GM12878 (cell line): ENCODE measurements at regions not wholly inside any gene's neighbourhood (a gene's known extent, or its start where the extent isn't known, plus 50 kb on each side); places are given as distances from the start of the nearest gene placed in this dataset.

Experiments
- ATAC-seq: fragments of 200-7000 bp; cut with Tn5 transposase; 3 replicates; pipeline ENCODE4 v1.9.1; 2020; ENCODE audit warnings: mild to moderate bottlenecking, moderate library complexity
- BruUV-seq: library from RNA; stranded (reverse); fragments of 400-500 nt; replicated peaks from 2 replicates; lab custom pipeline; 2021; lab: Mats Ljungman, UMichigan
- CTCF ChIA-PET: fragments of 300-600 bp; sonication (Branson Sonifier 250); formaldehyde crosslinking; extraction: SDS; loops from one replicate; lab custom pipeline; 2021; ENCODE audit warnings: inconsistent platforms; lab: Yijun Ruan, JAX
- POLR2A ChIA-PET: fragments of 350-600 bp; formaldehyde crosslinking; extraction: SDS; loops from one replicate; lab custom pipeline; 2021; ENCODE audit warnings: inconsistent platforms; lab: Charles Lee
- RAD21 ChIA-PET: fragments of 300-600 bp; sonication (Branson Sonifier 250); formaldehyde crosslinking; loops from one replicate; lab custom pipeline; 2023; ENCODE audit warnings: antibody characterized with exemption; ENCODE audit not compliant: unreplicated experiment; lab: Charles Lee
- SMC1A ChIA-PET: fragments of 300-600 bp; sonication (Branson Sonifier 250); formaldehyde crosslinking; loops from one replicate; lab custom pipeline; 2023; ENCODE audit not compliant: unreplicated experiment, uncharacterized antibody; lab: Charles Lee
- DNase-seq: peaks from one replicate; pipeline ENCODE4 v3.0.0-alpha.2; 2011; ENCODE audit warnings: low read depth, low spot score
- FAIRE-seq: peaks from 3 replicates; lab custom pipeline; 2011; peaks lifted over from hg19 to GRCh38; lab: Jason Lieb, UNC
- H2AFZ ChIP-seq: 2 replicates; pipeline ENCODE4 v1.6.0; 2011; ENCODE audit warnings: low read depth, low read length, control low read depth; ENCODE audit not compliant: control insufficient read depth
- H3K27ac ChIP-seq: 2 replicates; pipeline ENCODE4 v1.5.1; 2011; ENCODE audit warnings: control low read depth; ENCODE audit not compliant: control insufficient read depth, insufficient read depth
- H3K27me3 ChIP-seq, 2 experiments: replicated peaks in 1 of 2; 2 replicates each; pipeline versions ENCODE4 v1.6.0 to v1.6.1; 2011; ENCODE audit warnings: low read length in 1 of 2; ENCODE audit not compliant: control insufficient read depth in 2 of 2, insufficient read depth in 2 of 2
- H3K36me3 ChIP-seq, 2 experiments: 2 replicates each; pipeline ENCODE4 v1.5.1; 2011; ENCODE audit warnings: low read length in 1 of 2; ENCODE audit not compliant: control insufficient read depth in 2 of 2, insufficient read depth in 2 of 2
- H3K4me1 ChIP-seq: 2 replicates; pipeline ENCODE4 v1.6.1; 2011; ENCODE audit warnings: mild to moderate bottlenecking, low read length, moderate library complexity, mixed read lengths; ENCODE audit not compliant: control insufficient read depth, insufficient read depth
- H3K4me2 ChIP-seq: 2 replicates; pipeline ENCODE4 v1.6.0; 2011; ENCODE audit warnings: control low read depth; ENCODE audit not compliant: control insufficient read depth, insufficient read depth
- H3K4me3 ChIP-seq: fragments of 200-600 bp; sonication (generic); 2 replicates; pipeline ENCODE4 v1.5.1; 2016
- H3K79me2 ChIP-seq: 2 replicates; pipeline ENCODE4 v1.6.0; 2011; ENCODE audit warnings: low read length; ENCODE audit not compliant: control insufficient read depth, insufficient read depth
- H3K9ac ChIP-seq: 2 replicates; pipeline ENCODE4 v1.8.0; 2011; ENCODE audit warnings: low read length, control low read depth, mixed read lengths; ENCODE audit not compliant: control insufficient read depth, insufficient read depth
- H3K9me3 ChIP-seq: replicated peaks from 3 replicates; pipeline ENCODE4 v1.5.1; 2011; ENCODE audit warnings: mild to moderate bottlenecking, low read length; ENCODE audit not compliant: control insufficient read depth, insufficient read depth
- H4K20me1 ChIP-seq: 2 replicates; pipeline ENCODE4 v1.6.0; 2011; ENCODE audit not compliant: control insufficient read depth, insufficient read depth
- BACH1 ChIP-seq: fragments of 450-650 bp; IDR thresholded peaks from 2 replicates; pipeline ENCODE4 v1.6.1; 2017; ENCODE audit warnings: mild to moderate bottlenecking, borderline replicate concordance
- CBX3 ChIP-seq: fragments of 200-600 bp; sonication (generic); IDR thresholded peaks from 2 replicates; pipeline ENCODE4 v1.6.1; 2016; ENCODE audit warnings: low read depth, borderline replicate concordance
- CEBPB ChIP-seq, 2 experiments: fragments of 150-350 bp in 1 of 2; IDR thresholded peaks; 2 replicates each; pipeline ENCODE4 v1.6.1; 2012 to 2014; ENCODE audit warnings: low read depth in 2 of 2, low read length in 2 of 2, borderline replicate concordance in 1 of 2, inconsistent platforms in 1 of 2
- ETV6 ChIP-seq, 2 experiments: fragments of 450-650 bp in 1 of 2; IDR thresholded peaks in 1 of 2; conservative IDR thresholded peaks in 1 of 2; 2 replicates each; pipeline ENCODE4 v1.6.1; 2014; ENCODE audit warnings: antibody characterized with exemption in 1 of 2, borderline replicate concordance in 1 of 2, low read depth in 1 of 2, mild to moderate bottlenecking in 1 of 2, moderate library complexity in 1 of 2
- GABPA ChIP-seq: IDR thresholded peaks from 2 replicates; pipeline ENCODE4 v1.6.1; 2014; ENCODE audit warnings: antibody characterized with exemption, low read depth, mild to moderate bottlenecking, inconsistent platforms
- IKZF1 ChIP-seq: fragments of 450-650 bp; conservative IDR thresholded peaks from 2 replicates; pipeline ENCODE4 v1.6.1; 2017; ENCODE audit warnings: antibody characterized with exemption, mild to moderate bottlenecking
- MTA2 ChIP-seq: fragments of 450-650 bp; IDR thresholded peaks from 2 replicates; pipeline ENCODE4 v1.6.1; 2016; ENCODE audit warnings: low read depth, mild to moderate bottlenecking, moderate library complexity
- MTA3 ChIP-seq: IDR thresholded peaks from 2 replicates; pipeline ENCODE4 v1.6.1; 2012; ENCODE audit warnings: low read length, inconsistent platforms, borderline replicate concordance
- NFYB ChIP-seq: IDR thresholded peaks from 2 replicates; pipeline ENCODE4 v1.6.1; 2011; ENCODE audit warnings: low read depth, mild to moderate bottlenecking, low read length, improper control_type of control experiment, moderate library complexity; ENCODE audit not compliant: insufficient read depth
- NR2C2 ChIP-seq: IDR thresholded peaks from 2 replicates; pipeline ENCODE4 v1.6.1; 2011; ENCODE audit warnings: borderline replicate concordance, low read depth; ENCODE audit not compliant: control insufficient read depth, insufficient read length
- RB1 ChIP-seq: fragments of 450-650 bp; formaldehyde crosslinking; IDR thresholded peaks from 2 replicates; pipeline ENCODE4 v1.6.1; 2017; ENCODE audit warnings: mild to moderate bottlenecking, borderline replicate concordance
- SIX5 ChIP-seq: IDR thresholded peaks from 2 replicates; pipeline ENCODE4 v1.6.1; 2011; ENCODE audit warnings: mild to moderate bottlenecking, low read depth, low read length, moderate library complexity; ENCODE audit not compliant: severe bottlenecking
- TAF1 ChIP-seq: IDR thresholded peaks from 2 replicates; pipeline ENCODE4 v1.6.1; 2011; ENCODE audit warnings: mild to moderate bottlenecking, low read depth, low read length, borderline replicate concordance
- WGBS: methylation state at CpG from one replicate; pipeline ENCODE4 v1.1.6; 2016; ENCODE audit warnings: low lambda C conversion rate; ENCODE audit not compliant: insufficient replicate concordance, insufficient coverage; ENCODE audit errors: missing lambda C conversion rate; 5-methylcytosine and 5-hydroxymethylcytosine counted together
- in situ Hi-C: fragments of 300-500 bp; cut with MboI; formaldehyde crosslinking; loops from 9 replicates; pipeline ENCODE4 v1.14.3; 2018; ENCODE audit warnings: mixed read lengths
- intact Hi-C: fragments of 100-400 bp; cut with micrococcal nuclease; formaldehyde crosslinking; loops from one replicate; pipeline ENCODE4 v1.14.2; 2022; ENCODE audit not compliant: unreplicated experiment
- TF ChIP-seq, protein P1 (sequence below): fragments of 450-650 bp; formaldehyde crosslinking; IDR thresholded peaks from 2 replicates; pipeline ENCODE4 v1.4.0; 2022; ENCODE audit warnings: mild to moderate bottlenecking, moderate library complexity
- TF ChIP-seq, protein P2 (sequence below): IDR thresholded peaks from 2 replicates; pipeline ENCODE4 v1.6.1; 2012; ENCODE audit warnings: low read depth, low read length, improper control_type of control experiment
- TF ChIP-seq, protein P3 (sequence below): fragments of 450-650 bp; IDR thresholded peaks from 2 replicates; pipeline ENCODE4 v1.6.1; 2017; ENCODE audit warnings: low read depth, mild to moderate bottlenecking, moderate library complexity
- TF ChIP-seq, protein P4 (sequence below): IDR thresholded peaks from 2 replicates; pipeline ENCODE4 v1.6.1; 2011; ENCODE audit warnings: mild to moderate bottlenecking, low read depth, low read length, moderate library complexity; ENCODE audit not compliant: insufficient replicate concordance

DNA sequence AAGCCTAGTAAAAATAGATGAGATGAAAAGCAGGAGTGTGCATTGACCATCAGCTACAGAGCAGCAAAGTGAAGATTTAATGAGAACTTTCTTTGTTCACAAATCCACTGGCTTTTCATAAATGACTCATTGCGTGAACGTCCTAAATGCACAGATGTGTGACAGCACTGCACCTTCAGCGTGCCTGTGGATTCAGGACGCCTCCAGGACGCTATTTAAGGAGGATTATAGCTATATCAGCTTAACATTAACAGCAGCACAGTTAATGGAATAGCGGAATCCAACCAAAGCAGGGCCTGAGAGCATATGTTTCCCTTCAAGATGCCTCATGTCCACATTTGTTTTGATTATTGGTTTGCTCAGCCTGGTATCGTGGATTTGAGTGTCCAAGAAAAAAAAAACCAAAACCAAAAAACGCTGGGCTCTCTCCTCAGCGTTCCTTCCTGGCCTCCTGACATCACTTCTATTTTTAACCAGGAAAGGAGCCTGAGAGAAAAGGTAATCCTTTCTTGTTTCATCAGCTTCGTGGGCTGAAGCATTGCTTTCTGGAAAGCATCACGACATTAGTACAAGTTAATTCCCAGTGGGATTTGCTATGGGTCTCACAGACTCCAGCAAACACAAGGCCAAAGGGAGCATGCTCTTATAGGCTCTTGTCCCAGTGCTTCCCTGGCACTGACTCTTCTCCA, 447.0 kb upstream of the SMIM21 start:
- no peaks in the 10 kb centered on the region for H3K4me1 ChIP-seq
- H3K27ac ChIP-seq, result no peak overlapping the region
- H3K9me3 ChIP-seq, result no peaks in the 10 kb centered on the region
- in situ Hi-C loops (no loop called here), intact Hi-C loops (no loop called here)
- H3K36me3 ChIP-seq, result no peaks in the 10 kb centered on the region
- BruUV-seq, result no TSS peak
- DNase-seq, result no peak
- POLR2A ChIA-PET, result no interaction called here
- H3K27me3 ChIP-seq, result no peaks in the 10 kb centered on the region
- H3K4me2 ChIP-seq, result no peak overlapping the region
- 13% methylated on average over 11 of the region's 11 CpGs for WGBS
- SMC1A ChIA-PET, result no interaction called here
- no peak for TF ChIP-seq NFYB
- TF ChIP-seq CEBPB (IDR thresholded peaks at IDR 0.05; ENCODE audit: borderline replicate concordance in 1 of 2, low read depth in 2 of 2, low read length in 2 of 2), result no peak
- no peak for TF ChIP-seq CBX3
- TF ChIP-seq, protein P1, sequence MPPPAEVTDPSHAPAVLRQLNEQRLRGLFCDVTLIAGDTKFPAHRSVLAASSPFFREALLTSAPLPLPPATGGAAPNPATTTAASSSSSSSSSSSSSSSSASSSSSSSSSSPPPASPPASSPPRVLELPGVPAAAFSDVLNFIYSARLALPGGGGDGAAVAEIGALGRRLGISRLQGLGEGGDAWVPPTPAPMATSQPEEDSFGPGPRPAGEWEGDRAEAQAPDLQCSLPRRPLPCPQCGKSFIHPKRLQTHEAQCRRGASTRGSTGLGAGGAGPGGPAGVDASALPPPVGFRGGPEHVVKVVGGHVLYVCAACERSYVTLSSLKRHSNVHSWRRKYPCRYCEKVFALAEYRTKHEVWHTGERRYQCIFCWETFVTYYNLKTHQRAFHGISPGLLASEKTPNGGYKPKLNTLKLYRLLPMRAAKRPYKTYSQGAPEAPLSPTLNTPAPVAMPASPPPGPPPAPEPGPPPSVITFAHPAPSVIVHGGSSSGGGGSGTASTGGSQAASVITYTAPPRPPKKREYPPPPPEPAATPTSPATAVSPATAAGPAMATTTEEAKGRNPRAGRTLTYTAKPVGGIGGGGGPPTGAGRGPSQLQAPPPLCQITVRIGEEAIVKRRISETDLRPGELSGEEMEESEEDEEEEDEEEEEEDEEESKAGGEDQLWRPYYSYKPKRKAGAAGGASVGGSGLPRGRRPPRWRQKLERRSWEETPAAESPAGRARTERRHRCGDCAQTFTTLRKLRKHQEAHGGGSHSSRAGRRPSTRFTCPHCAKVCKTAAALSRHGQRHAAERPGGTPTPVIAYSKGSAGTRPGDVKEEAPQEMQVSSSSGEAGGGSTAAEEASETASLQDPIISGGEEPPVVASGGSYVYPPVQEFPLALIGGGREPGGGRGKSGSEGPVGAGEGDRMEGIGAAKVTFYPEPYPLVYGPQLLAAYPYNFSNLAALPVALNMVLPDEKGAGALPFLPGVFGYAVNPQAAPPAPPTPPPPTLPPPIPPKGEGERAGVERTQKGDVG (CRISPR knock-in tag), result no peak
- TF ChIP-seq BACH1, result no peak
- TF ChIP-seq GABPA, result no peak
- TF ChIP-seq ETV6 (conservative IDR thresholded peaks at IDR 0.05 in 1 of 2, IDR thresholded peaks at IDR 0.05 in 1 of 2; ENCODE audit: borderline replicate concordance in 1 of 2, low read depth in 1 of 2), result no peak
- TF ChIP-seq, protein P2, sequence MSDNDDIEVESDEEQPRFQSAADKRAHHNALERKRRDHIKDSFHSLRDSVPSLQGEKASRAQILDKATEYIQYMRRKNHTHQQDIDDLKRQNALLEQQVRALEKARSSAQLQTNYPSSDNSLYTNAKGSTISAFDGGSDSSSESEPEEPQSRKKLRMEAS, result no peak
- no peak for TF ChIP-seq MTA2
- TF ChIP-seq, protein P3, sequence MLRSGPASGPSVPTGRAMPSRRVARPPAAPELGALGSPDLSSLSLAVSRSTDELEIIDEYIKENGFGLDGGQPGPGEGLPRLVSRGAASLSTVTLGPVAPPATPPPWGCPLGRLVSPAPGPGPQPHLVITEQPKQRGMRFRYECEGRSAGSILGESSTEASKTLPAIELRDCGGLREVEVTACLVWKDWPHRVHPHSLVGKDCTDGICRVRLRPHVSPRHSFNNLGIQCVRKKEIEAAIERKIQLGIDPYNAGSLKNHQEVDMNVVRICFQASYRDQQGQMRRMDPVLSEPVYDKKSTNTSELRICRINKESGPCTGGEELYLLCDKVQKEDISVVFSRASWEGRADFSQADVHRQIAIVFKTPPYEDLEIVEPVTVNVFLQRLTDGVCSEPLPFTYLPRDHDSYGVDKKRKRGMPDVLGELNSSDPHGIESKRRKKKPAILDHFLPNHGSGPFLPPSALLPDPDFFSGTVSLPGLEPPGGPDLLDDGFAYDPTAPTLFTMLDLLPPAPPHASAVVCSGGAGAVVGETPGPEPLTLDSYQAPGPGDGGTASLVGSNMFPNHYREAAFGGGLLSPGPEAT, result no peak
- TF ChIP-seq, protein P4, sequence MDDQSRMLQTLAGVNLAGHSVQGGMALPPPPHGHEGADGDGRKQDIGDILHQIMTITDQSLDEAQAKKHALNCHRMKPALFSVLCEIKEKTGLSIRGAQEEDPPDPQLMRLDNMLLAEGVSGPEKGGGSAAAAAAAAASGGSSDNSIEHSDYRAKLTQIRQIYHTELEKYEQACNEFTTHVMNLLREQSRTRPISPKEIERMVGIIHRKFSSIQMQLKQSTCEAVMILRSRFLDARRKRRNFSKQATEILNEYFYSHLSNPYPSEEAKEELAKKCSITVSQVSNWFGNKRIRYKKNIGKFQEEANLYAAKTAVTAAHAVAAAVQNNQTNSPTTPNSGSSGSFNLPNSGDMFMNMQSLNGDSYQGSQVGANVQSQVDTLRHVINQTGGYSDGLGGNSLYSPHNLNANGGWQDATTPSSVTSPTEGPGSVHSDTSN, result no peak
- TF ChIP-seq NR2C2, result no peak
- TF ChIP-seq TAF1, result no peak
- TF ChIP-seq SIX5, result no peak
- no peak for TF ChIP-seq RB1
- no peak for TF ChIP-seq IKZF1
- no peak for TF ChIP-seq MTA3
- TF ChIP-seq, all 136 proteins: peak for 0
- ChIA-PET RAD21 (no interaction called here), CTCF (no interaction called here)
- ATAC-seq, result no peak
- no peak overlapping the region for H3K9ac ChIP-seq
- no peak overlapping the region for H3K4me3 ChIP-seq
- no peak overlapping the region for H2AFZ ChIP-seq
- H3K79me2 ChIP-seq, result no peaks in the 10 kb centered on the region
- no peaks in the 10 kb centered on the region for H4K20me1 ChIP-seq
- no peak for FAIRE-seq
